ENCODE measurements at regions not wholly inside any gene's neighbourhood (a gene's known extent, or its start where the extent isn't known, plus 50 kb on each side); places are given as distances from the start of the nearest gene placed in this dataset.
"Not testable (repeated sequence)": the region's sequence is repeated elsewhere in the genome, so short reads cannot be mapped to it uniquely, and the experiment has no call there.

- Histone ChIP-seq H3K4me3 (ENCODE audit: low read length) (no peak overlapping the region), H3K27me3 (replicated peaks; ENCODE audit: control insufficient read depth, insufficient read depth, low read length) (no peaks in the 10 kb centered on the region), H3K36me3 (ENCODE audit: control insufficient read depth, insufficient read depth, low read length, severe bottlenecking) (no peaks in the 10 kb centered on the region), H3K9me3 (ENCODE audit: control insufficient read depth, low read length) (no peaks in the 10 kb centered on the region), H3K9ac (ENCODE audit: low read length) (no peak overlapping the region), H3K4me1 (ENCODE audit: control insufficient read depth, insufficient read depth, low read length) (no peaks in the 10 kb centered on the region)
- no peak for DNase-seq (ENCODE audit: low read depth)
Observed at GRCh38 chr15:81937189-81937588, 108.6 kb downstream of the MEX3B start.

DNA sequence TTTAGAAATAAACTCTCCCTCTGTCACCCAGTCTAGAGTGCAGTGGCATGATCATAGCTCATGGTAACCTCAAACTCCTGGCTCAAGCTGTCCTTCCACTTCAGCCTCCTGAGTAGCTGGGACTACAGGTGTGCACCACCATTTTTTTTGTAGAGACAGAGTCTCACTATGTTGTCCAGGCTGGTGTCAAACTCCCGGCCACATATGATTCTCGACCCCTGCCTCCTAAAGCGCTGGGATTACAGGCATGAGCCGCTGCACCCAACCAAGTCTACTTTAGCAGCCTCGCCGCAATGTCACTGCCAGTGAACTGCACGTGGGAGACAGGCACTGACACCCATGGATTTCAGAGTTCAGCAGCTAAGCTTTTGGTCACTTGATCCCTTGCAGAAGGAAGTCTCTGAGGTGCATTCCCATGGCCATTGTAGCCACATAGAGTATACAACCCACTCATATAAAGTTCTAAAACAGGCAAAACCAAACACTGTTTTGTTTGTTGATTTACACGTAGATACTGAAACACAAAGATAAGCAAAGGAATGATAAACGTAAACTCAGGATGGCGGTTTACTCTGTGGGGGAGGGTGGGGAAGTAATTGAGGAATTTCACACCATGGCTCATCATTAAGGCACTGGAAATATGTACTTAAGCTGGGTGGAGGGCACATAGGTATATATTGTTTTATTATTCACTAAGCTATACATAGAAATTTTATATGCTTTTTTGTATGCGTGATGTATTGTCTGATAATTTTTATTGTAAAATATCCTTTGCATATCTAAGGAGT is 115.0 kb downstream of the MEX3B start:
- no peaks in the 10 kb centered on the region for H3K36me3 ChIP-seq (ENCODE audit: control insufficient read depth, insufficient read depth, low read length, severe bottlenecking)
- H3K27me3 ChIP-seq (replicated peaks; ENCODE audit: control insufficient read depth, insufficient read depth, low read length): peaks cover 5% of the 10 kb centered on the region
- no peaks in the 10 kb centered on the region for H3K4me1 ChIP-seq (ENCODE audit: control insufficient read depth, insufficient read depth, low read length)
- DNase-seq (ENCODE audit: low read depth): no peak
- H3K9me3 ChIP-seq (ENCODE audit: control insufficient read depth, low read length): no peaks in the 10 kb centered on the region
- no peak overlapping the region for H3K9ac ChIP-seq (ENCODE audit: low read length)
- no peak overlapping the region for H3K4me3 ChIP-seq (ENCODE audit: low read length)

GRCh38 chr15:81929557-81929956 is 116.3 kb downstream of the MEX3B start:
- Histone ChIP-seq H3K9me3 (ENCODE audit: control insufficient read depth, low read length) (no peaks in the 10 kb centered on the region), H3K4me3 (ENCODE audit: low read length) (no peak overlapping the region), H3K9ac (ENCODE audit: low read length) (no peak overlapping the region), H3K27me3 (replicated peaks; ENCODE audit: control insufficient read depth, insufficient read depth, low read length) (peaks cover 5% of the 10 kb centered on the region), H3K4me1 (ENCODE audit: control insufficient read depth, insufficient read depth, low read length) (no peaks in the 10 kb centered on the region), H3K36me3 (ENCODE audit: control insufficient read depth, insufficient read depth, low read length, severe bottlenecking) (no peaks in the 10 kb centered on the region)
- peak; percentile 14 for DNase-seq (ENCODE audit: low read depth)

DNA sequence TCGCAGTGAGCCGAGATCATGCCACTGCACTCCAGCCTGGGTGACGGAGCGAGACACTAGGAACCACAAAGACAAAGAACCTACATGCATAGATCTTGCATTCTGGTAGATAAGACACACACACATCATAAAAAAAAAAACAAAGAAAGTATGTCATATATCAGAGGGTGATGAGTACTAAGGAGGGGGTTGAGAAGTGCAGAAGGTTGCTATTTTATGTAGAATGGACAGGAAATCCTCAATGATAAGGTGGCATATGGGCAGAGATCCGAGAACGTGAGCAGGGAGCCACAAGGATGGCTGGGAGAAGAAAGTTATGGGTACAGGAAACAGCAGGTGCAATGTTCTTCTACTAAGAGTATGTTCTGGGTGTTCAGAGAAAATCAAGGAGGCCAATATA is 118.8 kb downstream of the MEX3B start:
- no peaks in the 10 kb centered on the region for H3K36me3 ChIP-seq (ENCODE audit: control insufficient read depth, insufficient read depth, low read length, severe bottlenecking)
- DNase-seq (ENCODE audit: low read depth): no peak
- no peak overlapping the region for H3K9ac ChIP-seq (ENCODE audit: low read length)
- peaks cover 9% of the 10 kb centered on the region for H3K9me3 ChIP-seq (ENCODE audit: control insufficient read depth, low read length)
- H3K27me3 ChIP-seq (replicated peaks; ENCODE audit: control insufficient read depth, insufficient read depth, low read length): peaks cover 5% of the 10 kb centered on the region
- no peaks in the 10 kb centered on the region for H3K4me1 ChIP-seq (ENCODE audit: control insufficient read depth, insufficient read depth, low read length)
- H3K4me3 ChIP-seq (ENCODE audit: low read length): no peak overlapping the region

GRCh38 chr15:81924729-81925128 is 121.1 kb downstream of the MEX3B start:
- H3K9me3 ChIP-seq (ENCODE audit: control insufficient read depth, low read length): peaks cover 25% of the 10 kb centered on the region
- H3K4me1 ChIP-seq (ENCODE audit: control insufficient read depth, insufficient read depth, low read length): no peaks in the 10 kb centered on the region
- peak; percentile 9 for DNase-seq (ENCODE audit: low read depth)
- H3K9ac ChIP-seq (ENCODE audit: low read length): no peak overlapping the region
- no peaks in the 10 kb centered on the region for H3K27me3 ChIP-seq (replicated peaks; ENCODE audit: control insufficient read depth, insufficient read depth, low read length)
- no peaks in the 10 kb centered on the region for H3K36me3 ChIP-seq (ENCODE audit: control insufficient read depth, insufficient read depth, low read length, severe bottlenecking)
- no peak overlapping the region for H3K4me3 ChIP-seq (ENCODE audit: low read length)

DNA sequence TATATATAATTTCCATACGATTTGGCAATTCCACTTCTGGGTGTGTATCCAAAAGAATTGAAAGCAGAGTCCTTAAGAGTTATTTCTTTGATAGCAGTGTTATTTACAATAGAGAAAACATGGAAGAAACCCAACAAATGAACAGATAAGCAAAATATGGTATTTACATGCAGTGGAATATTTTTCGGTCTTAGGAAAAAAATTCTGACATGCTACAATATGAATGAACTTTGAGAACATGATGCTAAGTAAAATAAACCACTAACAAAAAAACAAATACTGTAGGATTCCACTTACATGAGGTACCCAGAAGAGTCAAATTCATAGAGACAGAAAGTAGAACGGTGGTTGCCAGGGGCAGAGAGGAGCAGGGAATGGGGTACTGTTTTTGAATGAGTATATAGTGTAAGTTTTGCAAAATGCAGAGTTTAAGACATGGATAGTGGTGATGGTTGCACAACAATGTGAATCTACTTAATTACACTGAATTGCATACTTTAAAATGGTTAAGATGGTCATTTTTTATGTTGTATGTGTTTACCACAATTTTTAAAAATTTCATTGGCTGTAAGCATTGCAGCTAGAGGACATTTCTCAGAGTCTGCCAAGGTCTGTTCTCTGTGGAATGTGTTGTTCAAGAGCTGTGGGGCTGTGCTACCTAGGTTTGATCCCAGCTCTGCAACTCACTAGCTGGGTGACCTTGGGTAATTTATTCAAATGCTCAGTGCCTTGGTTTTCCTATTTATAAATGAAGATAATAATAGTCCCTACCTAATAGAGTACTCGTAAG is 122.1 kb downstream of the MEX3B start:
- Histone ChIP-seq H3K4me3 (ENCODE audit: low read length) (no peak overlapping the region), H3K9me3 (ENCODE audit: control insufficient read depth, low read length) (peaks cover 25% of the 10 kb centered on the region), H3K27me3 (replicated peaks; ENCODE audit: control insufficient read depth, insufficient read depth, low read length) (no peaks in the 10 kb centered on the region), H3K36me3 (ENCODE audit: control insufficient read depth, insufficient read depth, low read length, severe bottlenecking) (no peaks in the 10 kb centered on the region), H3K4me1 (ENCODE audit: control insufficient read depth, insufficient read depth, low read length) (no peaks in the 10 kb centered on the region), H3K9ac (ENCODE audit: low read length) (no peak overlapping the region)
- DNase-seq (ENCODE audit: low read depth): peak; percentile 83

GRCh38 chr15:81922143-81922542 is 123.7 kb downstream of the MEX3B start:
- peaks cover 31% of the 10 kb centered on the region for H3K9me3 ChIP-seq (ENCODE audit: control insufficient read depth, low read length)
- no peaks in the 10 kb centered on the region for H3K27me3 ChIP-seq (replicated peaks; ENCODE audit: control insufficient read depth, insufficient read depth, low read length)
- H3K9ac ChIP-seq (ENCODE audit: low read length): no peak overlapping the region
- H3K4me1 ChIP-seq (ENCODE audit: control insufficient read depth, insufficient read depth, low read length): no peaks in the 10 kb centered on the region
- DNase-seq (ENCODE audit: low read depth): no peak
- H3K4me3 ChIP-seq (ENCODE audit: low read length): no peak overlapping the region
- no peaks in the 10 kb centered on the region for H3K36me3 ChIP-seq (ENCODE audit: control insufficient read depth, insufficient read depth, low read length, severe bottlenecking)

DNA sequence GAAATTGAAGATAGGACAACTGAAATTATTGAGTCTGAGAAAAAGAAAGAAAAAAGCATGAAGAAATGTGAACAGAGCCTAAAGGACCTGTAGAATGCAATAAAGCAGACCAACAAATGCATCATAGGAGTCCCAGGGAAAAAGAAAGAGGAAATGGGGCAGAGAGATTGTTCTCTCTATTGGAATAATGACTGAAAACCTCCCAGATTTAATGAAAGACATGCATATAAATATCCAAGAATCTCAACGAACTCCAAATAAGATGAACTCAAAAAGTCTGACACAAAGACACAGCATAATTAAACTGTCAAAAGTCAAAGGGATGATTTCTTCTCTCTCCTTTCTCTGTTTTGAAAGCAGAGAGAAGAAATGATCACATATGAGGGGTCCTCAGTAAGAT is 124.7 kb downstream of the MEX3B start:
- no peak for DNase-seq (ENCODE audit: low read depth)
- Histone ChIP-seq H3K27me3 (replicated peaks; ENCODE audit: control insufficient read depth, insufficient read depth, low read length) (no peaks in the 10 kb centered on the region), H3K9ac (ENCODE audit: low read length) (no peak overlapping the region), H3K36me3 (ENCODE audit: control insufficient read depth, insufficient read depth, low read length, severe bottlenecking) (no peaks in the 10 kb centered on the region), H3K4me3 (ENCODE audit: low read length) (no peak overlapping the region), H3K4me1 (ENCODE audit: control insufficient read depth, insufficient read depth, low read length) (no peaks in the 10 kb centered on the region), H3K9me3 (ENCODE audit: control insufficient read depth, low read length) (peaks cover 40% of the 10 kb centered on the region)

DNA sequence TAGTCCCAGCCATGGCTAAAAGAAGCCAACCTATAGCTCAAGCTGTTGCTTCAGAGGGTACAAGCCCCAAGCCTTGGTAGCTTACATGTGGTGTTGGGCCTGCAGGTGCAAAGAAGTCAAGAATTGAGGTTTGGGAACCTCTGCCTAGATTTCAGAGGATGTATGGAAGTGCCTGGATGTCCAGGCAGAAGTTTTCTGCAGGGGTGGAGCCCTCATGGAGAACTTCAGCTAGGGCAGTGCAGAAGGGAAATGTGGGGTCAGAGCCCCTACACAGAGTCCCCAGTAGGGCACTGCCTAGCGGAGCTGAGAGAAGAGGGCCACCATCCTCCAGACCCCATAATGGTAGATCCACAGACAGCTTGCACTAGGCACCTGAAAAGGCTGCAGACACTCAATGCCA is 127.1 kb downstream of the MEX3B start:
- not testable (repeated sequence) for H3K27me3 ChIP-seq (replicated peaks; ENCODE audit: control insufficient read depth, insufficient read depth, low read length); H3K36me3 ChIP-seq (ENCODE audit: control insufficient read depth, insufficient read depth, low read length, severe bottlenecking); H3K4me3 ChIP-seq (ENCODE audit: low read length); H3K4me1 ChIP-seq (ENCODE audit: control insufficient read depth, insufficient read depth, low read length); H3K9ac ChIP-seq (ENCODE audit: low read length); DNase-seq (ENCODE audit: low read depth)
- peaks cover 50% of the 10 kb centered on the region for H3K9me3 ChIP-seq (ENCODE audit: control insufficient read depth, low read length)

GRCh38 chr15:81916451-81916850 is 129.4 kb downstream of the MEX3B start:
- no peak overlapping the region for H3K4me3 ChIP-seq (ENCODE audit: low read length)
- peaks cover 38% of the 10 kb centered on the region for H3K9me3 ChIP-seq (ENCODE audit: control insufficient read depth, low read length)
- H3K9ac ChIP-seq (ENCODE audit: low read length): no peak overlapping the region
- H3K36me3 ChIP-seq (ENCODE audit: control insufficient read depth, insufficient read depth, low read length, severe bottlenecking): no peaks in the 10 kb centered on the region
- H3K4me1 ChIP-seq (ENCODE audit: control insufficient read depth, insufficient read depth, low read length): peaks cover 5% of the 10 kb centered on the region
- no peaks in the 10 kb centered on the region for H3K27me3 ChIP-seq (replicated peaks; ENCODE audit: control insufficient read depth, insufficient read depth, low read length)
- no peak for DNase-seq (ENCODE audit: low read depth)

GRCh38 chr15:81915990-81916389 is 129.8 kb downstream of the MEX3B start:
- DNase-seq (ENCODE audit: low read depth): no peak
- H3K9me3 ChIP-seq (ENCODE audit: control insufficient read depth, low read length): peaks cover 34% of the 10 kb centered on the region
- H3K4me3 ChIP-seq (ENCODE audit: low read length): no peak overlapping the region
- peaks cover 5% of the 10 kb centered on the region for H3K4me1 ChIP-seq (ENCODE audit: control insufficient read depth, insufficient read depth, low read length)
- H3K36me3 ChIP-seq (ENCODE audit: control insufficient read depth, insufficient read depth, low read length, severe bottlenecking): no peaks in the 10 kb centered on the region
- H3K9ac ChIP-seq (ENCODE audit: low read length): no peak overlapping the region
- no peaks in the 10 kb centered on the region for H3K27me3 ChIP-seq (replicated peaks; ENCODE audit: control insufficient read depth, insufficient read depth, low read length)

Data from adipocyte (in vitro differentiated cells).